ENCODE measurements at regions not wholly inside any gene's neighbourhood (a gene's known extent, or its start where the extent isn't known, plus 50 kb on each side); places are given as distances from the start of the nearest gene placed in this dataset.
A peak's percentile ranks its signal among the peaks of the same experiment; 100 is the strongest.

- Histone ChIP-seq H3K9me3 (no peaks in the 10 kb centered on the region), H3K27ac (no peak overlapping the region), H3K36me3 (no peaks in the 10 kb centered on the region), H3K4me3 (no peak overlapping the region), H3K27me3 (no peaks in the 10 kb centered on the region), H3K4me1 (no peaks in the 10 kb centered on the region)
- no peak for DNase-seq
- in situ Hi-C loops (cut with MboI; ENCODE audit: low pct_ligation_motif_present in 1 of 4, low pct_unique_long_range_greater_than_20kb in 1 of 4, low sequenced_read_pairs in 3 of 4), result no loop called here
- WGBS, 2 donors (ENCODE audit: low coverage in 1 of 2), result 67 to 72% methylated on average over 1 to 2 of the region's 2 CpGs
- TF ChIP-seq, protein P1, sequence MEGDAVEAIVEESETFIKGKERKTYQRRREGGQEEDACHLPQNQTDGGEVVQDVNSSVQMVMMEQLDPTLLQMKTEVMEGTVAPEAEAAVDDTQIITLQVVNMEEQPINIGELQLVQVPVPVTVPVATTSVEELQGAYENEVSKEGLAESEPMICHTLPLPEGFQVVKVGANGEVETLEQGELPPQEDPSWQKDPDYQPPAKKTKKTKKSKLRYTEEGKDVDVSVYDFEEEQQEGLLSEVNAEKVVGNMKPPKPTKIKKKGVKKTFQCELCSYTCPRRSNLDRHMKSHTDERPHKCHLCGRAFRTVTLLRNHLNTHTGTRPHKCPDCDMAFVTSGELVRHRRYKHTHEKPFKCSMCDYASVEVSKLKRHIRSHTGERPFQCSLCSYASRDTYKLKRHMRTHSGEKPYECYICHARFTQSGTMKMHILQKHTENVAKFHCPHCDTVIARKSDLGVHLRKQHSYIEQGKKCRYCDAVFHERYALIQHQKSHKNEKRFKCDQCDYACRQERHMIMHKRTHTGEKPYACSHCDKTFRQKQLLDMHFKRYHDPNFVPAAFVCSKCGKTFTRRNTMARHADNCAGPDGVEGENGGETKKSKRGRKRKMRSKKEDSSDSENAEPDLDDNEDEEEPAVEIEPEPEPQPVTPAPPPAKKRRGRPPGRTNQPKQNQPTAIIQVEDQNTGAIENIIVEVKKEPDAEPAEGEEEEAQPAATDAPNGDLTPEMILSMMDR (IDR thresholded peaks at IDR 0.05), result no peak
- no peak for TF ChIP-seq POLR2AphosphoS5 (IDR thresholded peaks at IDR 0.05)
- no peak for TF ChIP-seq POLR2A (IDR thresholded peaks at IDR 0.05)
- TF ChIP-seq EP300 (IDR thresholded peaks at IDR 0.05; ENCODE audit: low read depth), result no peak
- intact Hi-C loops (cut with DNase I; ENCODE audit: low total_unique reads), result no loop called here
Observed at GRCh38 chr16:5635331-5635730, 537.7 kb upstream of the EEF2KMT start.

GRCh38 chr16:5634666-5635180, 537.1 kb upstream of the EEF2KMT start:
- TF ChIP-seq, protein P1 (IDR thresholded peaks at IDR 0.05), result no peak
- TF ChIP-seq EP300 (IDR thresholded peaks at IDR 0.05; ENCODE audit: low read depth) (no peak), POLR2A (IDR thresholded peaks at IDR 0.05) (no peak), POLR2AphosphoS5 (IDR thresholded peaks at IDR 0.05) (no peak)
- H3K4me1 ChIP-seq, result no peaks in the 10 kb centered on the region
- H3K27ac ChIP-seq, result no peak overlapping the region
- 33 to 68% methylated on average over 2 of the region's 2 CpGs for WGBS, 2 donors (ENCODE audit: low coverage in 1 of 2)
- no peak overlapping the region for H3K4me3 ChIP-seq
- in situ Hi-C loops (cut with MboI; ENCODE audit: low pct_ligation_motif_present in 1 of 4, low pct_unique_long_range_greater_than_20kb in 1 of 4, low sequenced_read_pairs in 3 of 4), result no loop called here
- H3K27me3 ChIP-seq, result no peaks in the 10 kb centered on the region
- H3K9me3 ChIP-seq, result no peaks in the 10 kb centered on the region
- H3K36me3 ChIP-seq, result no peaks in the 10 kb centered on the region
- DNase-seq, result no peak
- intact Hi-C loops (cut with DNase I; ENCODE audit: low total_unique reads), result no loop called here

DNA sequence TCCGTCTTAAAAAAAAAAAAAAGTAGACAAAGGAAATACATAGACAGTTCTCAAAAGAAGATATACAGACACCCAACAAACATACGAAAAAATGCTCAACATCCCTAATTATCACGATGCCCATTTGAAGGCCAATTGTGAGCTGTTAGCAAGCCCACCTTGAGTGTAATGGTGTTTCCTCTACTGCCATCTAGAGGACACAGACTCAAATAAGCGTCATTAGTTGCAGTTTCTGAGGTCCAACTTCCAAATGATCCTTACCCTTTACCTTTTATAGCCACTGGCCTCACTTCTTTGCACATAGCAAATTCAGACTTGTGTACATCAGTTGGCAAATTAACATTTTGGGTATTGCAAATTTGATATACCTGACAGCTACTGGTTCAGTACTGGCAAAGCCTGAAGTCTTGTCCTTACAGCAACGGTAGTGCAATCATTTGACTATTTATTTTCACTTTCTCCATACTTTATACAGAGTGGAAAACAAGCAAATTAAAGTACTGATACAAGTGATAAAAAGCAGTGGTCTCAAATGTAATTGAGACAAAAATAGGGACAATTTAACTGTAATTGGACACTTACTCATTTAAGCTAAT, 536.3 kb upstream of the EEF2KMT start:
- no peak overlapping the region for H3K27ac ChIP-seq
- H3K9me3 ChIP-seq, result no peaks in the 10 kb centered on the region
- WGBS, 2 donors (ENCODE audit: low coverage in 1 of 2), result 27 to 35% methylated on average over 5 of the region's 5 CpGs
- no peak for TF ChIP-seq EP300 (IDR thresholded peaks at IDR 0.05; ENCODE audit: low read depth)
- no peak for TF ChIP-seq POLR2A (IDR thresholded peaks at IDR 0.05)
- TF ChIP-seq POLR2AphosphoS5 (IDR thresholded peaks at IDR 0.05), result no peak
- TF ChIP-seq, protein P1 (IDR thresholded peaks at IDR 0.05), result peak; percentile 19 to 42 (median 31)
- in situ Hi-C loops (cut with MboI; ENCODE audit: low pct_ligation_motif_present in 1 of 4, low pct_unique_long_range_greater_than_20kb in 1 of 4, low sequenced_read_pairs in 3 of 4) (no loop called here), intact Hi-C loops (cut with DNase I; ENCODE audit: low total_unique reads) (no loop called here)
- H3K4me3 ChIP-seq, result no peak overlapping the region
- H3K27me3 ChIP-seq, result no peaks in the 10 kb centered on the region
- DNase-seq, result no peak
- H3K4me1 ChIP-seq, result no peaks in the 10 kb centered on the region
- H3K36me3 ChIP-seq, result no peaks in the 10 kb centered on the region

- in situ Hi-C loops (cut with MboI; ENCODE audit: low pct_ligation_motif_present in 1 of 4, low pct_unique_long_range_greater_than_20kb in 1 of 4, low sequenced_read_pairs in 3 of 4), result loop anchor here in 2 of 4 donors (25.0 kb wide), 1 partner anchor 385 kb away; no protein-coding TSS in a partner anchor
- intact Hi-C loops (cut with DNase I; ENCODE audit: low total_unique reads), result no loop called here
Observed at GRCh38 chr16:5622234-5622884, 524.8 kb upstream of the EEF2KMT start.

More at GRCh38 chr16:5622234-5622884, 524.8 kb upstream of the EEF2KMT start:
- no peak overlapping the region for H3K27ac ChIP-seq
- no peak overlapping the region for H3K4me3 ChIP-seq
- no peaks in the 10 kb centered on the region for H3K36me3 ChIP-seq
- DNase-seq, result no peak
- no peaks in the 10 kb centered on the region for H3K9me3 ChIP-seq
- TF ChIP-seq POLR2A (IDR thresholded peaks at IDR 0.05), result no peak
- no peak for TF ChIP-seq EP300 (IDR thresholded peaks at IDR 0.05; ENCODE audit: low read depth)
- no peak for TF ChIP-seq POLR2AphosphoS5 (IDR thresholded peaks at IDR 0.05)
- TF ChIP-seq, protein P1 (IDR thresholded peaks at IDR 0.05), result no peak
- peaks cover 7% of the 10 kb centered on the region for H3K27me3 ChIP-seq
- H3K4me1 ChIP-seq, result no peaks in the 10 kb centered on the region
- WGBS, 2 donors (ENCODE audit: low coverage in 1 of 2), result 74 to 78% methylated on average over 5 to 9 of the region's 9 CpGs

Data from transverse colon (tissue), 4 donors.